Epithelial cell of esophagus (primary cell): ENCODE measurements at regions not wholly inside any gene's neighbourhood (a gene's known extent, or its start where the extent isn't known, plus 50 kb on each side); places are given as distances from the start of the nearest gene placed in this dataset.
A peak's percentile ranks its signal among the peaks of the same experiment; 100 is the strongest.

ENCODE experiments used
- DNase-seq: peaks from one replicate; pipeline ENCODE4 v3.0.0; 2010; ENCODE audit warnings: low read depth
- H3K4me3 ChIP-seq: 2 replicates; pipeline ENCODE4 v1.5.1; 2011; ENCODE audit warnings: mild to moderate bottlenecking, low read length, control low read depth
- CTCF ChIP-seq: IDR thresholded peaks from 2 replicates; pipeline ENCODE4 v1.5.1; 2011; ENCODE audit warnings: low read depth, mild to moderate bottlenecking, low read length, control low read depth, inconsistent platforms; ENCODE audit not compliant: insufficient read depth; ENCODE audit errors: missing control alignments

- no peak for DNase-seq
- no peak overlapping the region for H3K4me3 ChIP-seq
- TF ChIP-seq CTCF = no peak
These were observed 221.7 kb upstream of the BLID start for GRCh38 chr11:122337704-122338103.

- no peak for DNase-seq
- H3K4me3 ChIP-seq = no peak overlapping the region
- no peak for TF ChIP-seq CTCF
These were observed 221.2 kb upstream of the BLID start for GRCh38 chr11:122337241-122337640.

GRCh38 chr11:122336706-122337105 lies 220.7 kb upstream of the BLID start:
- TF ChIP-seq CTCF = no peak
- H3K4me3 ChIP-seq = no peak overlapping the region
- no peak for DNase-seq

GRCh38 chr11:122334546-122335339 lies 218.7 kb upstream of the BLID start:
- TF ChIP-seq CTCF = no peak
- DNase-seq = no peak
- no peak overlapping the region for H3K4me3 ChIP-seq

GRCh38 chr11:122333467-122333866 lies 217.5 kb upstream of the BLID start:
- H3K4me3 ChIP-seq = no peak overlapping the region
- no peak for TF ChIP-seq CTCF

GRCh38 chr11:122331079-122331478 lies 215.1 kb upstream of the BLID start:
- no peak for TF ChIP-seq CTCF
- DNase-seq = peak; percentile 22
- no peak overlapping the region for H3K4me3 ChIP-seq

More at GRCh38 chr11:122333467-122333866, 217.5 kb upstream of the BLID start:
- no peak for DNase-seq
